ENCODE measurements at regions not wholly inside any gene's neighbourhood (a gene's known extent, or its start where the extent isn't known, plus 50 kb on each side); places are given as distances from the start of the nearest gene placed in this dataset.

DNA sequence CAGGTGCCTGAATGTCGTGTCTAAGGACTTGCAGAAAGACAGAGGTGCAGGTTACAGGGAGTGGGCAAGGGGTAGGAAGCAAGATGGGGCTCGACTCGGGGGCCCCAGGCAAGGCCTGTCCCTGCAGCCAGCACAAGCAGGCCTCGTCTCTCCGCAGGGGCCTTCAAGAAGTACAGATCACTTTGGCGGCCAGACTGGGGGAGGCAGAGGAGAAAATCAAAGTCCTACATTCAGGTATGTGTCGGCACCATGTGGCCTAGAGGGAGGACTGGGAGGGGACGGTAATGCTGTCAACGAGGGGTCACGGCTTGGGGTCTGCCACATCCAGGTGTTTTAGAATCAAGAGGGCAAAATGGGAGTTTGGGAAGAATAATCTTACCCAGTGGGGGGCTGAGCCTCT is 73.7 kb downstream of the PHETA1 start:
- TF ChIP-seq, protein P1, sequence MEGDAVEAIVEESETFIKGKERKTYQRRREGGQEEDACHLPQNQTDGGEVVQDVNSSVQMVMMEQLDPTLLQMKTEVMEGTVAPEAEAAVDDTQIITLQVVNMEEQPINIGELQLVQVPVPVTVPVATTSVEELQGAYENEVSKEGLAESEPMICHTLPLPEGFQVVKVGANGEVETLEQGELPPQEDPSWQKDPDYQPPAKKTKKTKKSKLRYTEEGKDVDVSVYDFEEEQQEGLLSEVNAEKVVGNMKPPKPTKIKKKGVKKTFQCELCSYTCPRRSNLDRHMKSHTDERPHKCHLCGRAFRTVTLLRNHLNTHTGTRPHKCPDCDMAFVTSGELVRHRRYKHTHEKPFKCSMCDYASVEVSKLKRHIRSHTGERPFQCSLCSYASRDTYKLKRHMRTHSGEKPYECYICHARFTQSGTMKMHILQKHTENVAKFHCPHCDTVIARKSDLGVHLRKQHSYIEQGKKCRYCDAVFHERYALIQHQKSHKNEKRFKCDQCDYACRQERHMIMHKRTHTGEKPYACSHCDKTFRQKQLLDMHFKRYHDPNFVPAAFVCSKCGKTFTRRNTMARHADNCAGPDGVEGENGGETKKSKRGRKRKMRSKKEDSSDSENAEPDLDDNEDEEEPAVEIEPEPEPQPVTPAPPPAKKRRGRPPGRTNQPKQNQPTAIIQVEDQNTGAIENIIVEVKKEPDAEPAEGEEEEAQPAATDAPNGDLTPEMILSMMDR (IDR thresholded peaks at IDR 0.05; ENCODE audit: low read depth, low read length, missing input control): no peak
- TF ChIP-seq, protein P2, sequence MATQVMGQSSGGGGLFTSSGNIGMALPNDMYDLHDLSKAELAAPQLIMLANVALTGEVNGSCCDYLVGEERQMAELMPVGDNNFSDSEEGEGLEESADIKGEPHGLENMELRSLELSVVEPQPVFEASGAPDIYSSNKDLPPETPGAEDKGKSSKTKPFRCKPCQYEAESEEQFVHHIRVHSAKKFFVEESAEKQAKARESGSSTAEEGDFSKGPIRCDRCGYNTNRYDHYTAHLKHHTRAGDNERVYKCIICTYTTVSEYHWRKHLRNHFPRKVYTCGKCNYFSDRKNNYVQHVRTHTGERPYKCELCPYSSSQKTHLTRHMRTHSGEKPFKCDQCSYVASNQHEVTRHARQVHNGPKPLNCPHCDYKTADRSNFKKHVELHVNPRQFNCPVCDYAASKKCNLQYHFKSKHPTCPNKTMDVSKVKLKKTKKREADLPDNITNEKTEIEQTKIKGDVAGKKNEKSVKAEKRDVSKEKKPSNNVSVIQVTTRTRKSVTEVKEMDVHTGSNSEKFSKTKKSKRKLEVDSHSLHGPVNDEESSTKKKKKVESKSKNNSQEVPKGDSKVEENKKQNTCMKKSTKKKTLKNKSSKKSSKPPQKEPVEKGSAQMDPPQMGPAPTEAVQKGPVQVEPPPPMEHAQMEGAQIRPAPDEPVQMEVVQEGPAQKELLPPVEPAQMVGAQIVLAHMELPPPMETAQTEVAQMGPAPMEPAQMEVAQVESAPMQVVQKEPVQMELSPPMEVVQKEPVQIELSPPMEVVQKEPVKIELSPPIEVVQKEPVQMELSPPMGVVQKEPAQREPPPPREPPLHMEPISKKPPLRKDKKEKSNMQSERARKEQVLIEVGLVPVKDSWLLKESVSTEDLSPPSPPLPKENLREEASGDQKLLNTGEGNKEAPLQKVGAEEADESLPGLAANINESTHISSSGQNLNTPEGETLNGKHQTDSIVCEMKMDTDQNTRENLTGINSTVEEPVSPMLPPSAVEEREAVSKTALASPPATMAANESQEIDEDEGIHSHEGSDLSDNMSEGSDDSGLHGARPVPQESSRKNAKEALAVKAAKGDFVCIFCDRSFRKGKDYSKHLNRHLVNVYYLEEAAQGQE (IDR thresholded peaks at IDR 0.05): no peak
